Endothelial cell of hepatic sinusoid (primary cell): ENCODE measurements at regions not wholly inside any gene's neighbourhood (a gene's known extent, or its start where the extent isn't known, plus 50 kb on each side); places are given as distances from the start of the nearest gene placed in this dataset.

Experiments
- in situ Hi-C: cut with HindIII; loops from 2 replicates; pipeline ENCODE4 v1.10.0; 2017; ENCODE audit warnings: low sequenced_read_pairs

GRCh38 chr2:204175552-204176271, 239.1 kb downstream of the ICOS start:
- in situ Hi-C loops = no loop called here

- in situ Hi-C loops = no loop called here
These were observed 239.7 kb downstream of the ICOS start for GRCh38 chr2:204176306-204176705.

- in situ Hi-C loops = no loop called here
These were observed 240.9 kb downstream of the ICOS start for GRCh38 chr2:204177251-204177976.

GRCh38 chr2:204177977-204178522, 241.5 kb downstream of the ICOS start:
- in situ Hi-C loops = no loop called here

- in situ Hi-C loops = no loop called here
These were observed 244.1 kb downstream of the ICOS start for GRCh38 chr2:204180649-204181048.

- in situ Hi-C loops = no loop called here
These were observed 247.0 kb downstream of the ICOS start for GRCh38 chr2:204183608-204184007.

- in situ Hi-C loops = no loop called here
These were observed 247.7 kb downstream of the ICOS start for GRCh38 chr2:204184226-204184625.

GRCh38 chr2:204187229-204188083, 250.9 kb downstream of the ICOS start:
- in situ Hi-C loops = no loop called here

- in situ Hi-C loops = no loop called here
These were observed 255.0 kb downstream of the ICOS start for GRCh38 chr2:204191574-204191973.

GRCh38 chr2:204195498-204195897, 258.9 kb downstream of the ICOS start:
- in situ Hi-C loops = no loop called here

GRCh38 chr2:204197336-204198005, 260.9 kb downstream of the ICOS start:
- in situ Hi-C loops = no loop called here

GRCh38 chr2:204199357-204199756, 262.8 kb downstream of the ICOS start:
- in situ Hi-C loops = no loop called here

GRCh38 chr2:204201507-204201906, 264.9 kb downstream of the ICOS start:
- in situ Hi-C loops = no loop called here

GRCh38 chr2:204202253-204202652, 265.7 kb downstream of the ICOS start:
- in situ Hi-C loops = no loop called here

GRCh38 chr2:204203704-204204103, 267.1 kb downstream of the ICOS start:
- in situ Hi-C loops = no loop called here

GRCh38 chr2:204205082-204205481, 268.5 kb downstream of the ICOS start:
- in situ Hi-C loops = no loop called here

GRCh38 chr2:204205538-204205937, 269.0 kb downstream of the ICOS start:
- in situ Hi-C loops = no loop called here

- in situ Hi-C loops = no loop called here
These were observed 271.3 kb downstream of the ICOS start for GRCh38 chr2:204207866-204208265.

GRCh38 chr2:204213588-204213987, 277.0 kb downstream of the ICOS start:
- in situ Hi-C loops = no loop called here

- in situ Hi-C loops = no loop called here
These were observed 281.5 kb downstream of the ICOS start for GRCh38 chr2:204218040-204218439.

GRCh38 chr2:204219196-204219595, 282.6 kb downstream of the ICOS start:
- in situ Hi-C loops = no loop called here
